K562 (cell line): ENCODE measurements at regions not wholly inside any gene's neighbourhood (a gene's known extent, or its start where the extent isn't known, plus 50 kb on each side); places are given as distances from the start of the nearest gene placed in this dataset.

ENCODE experiments used
- ATAC-seq: fragments of 200-7000 bp; cut with Tn5 transposase; 3 replicates; pipeline ENCODE4 v1.9.1; 2020; ENCODE audit warnings: moderate library complexity
- BruUV-seq: library from RNA; stranded (reverse); fragments of 400-500 nt; replicated peaks from 2 replicates; lab custom pipeline; 2021; lab: Mats Ljungman, UMichigan
- CTCF ChIA-PET: fragments of 300-600 bp; formaldehyde crosslinking; extraction: SDS; loops from one replicate; lab custom pipeline; 2021; ENCODE audit warnings: low intra/inter-chr PET ratio; lab: Yijun Ruan, JAX
- POLR2A ChIA-PET: fragments of 300-600, 350-650 bp; sonication (Branson Sonifier 250); formaldehyde crosslinking; extraction: SDS; loops from one replicate; lab custom pipeline; 2021; ENCODE audit warnings: antibody characterized with exemption, inconsistent platforms; lab: Yijun Ruan, JAX
- DNase-seq, 4 experiments: peaks; one replicate each; pipeline versions ENCODE4 v3.0.0 to v3.0.0-alpha.2; 2011 to 2018; ENCODE audit warnings: low spot score in 3 of 4, mixed read lengths in 3 of 4; ENCODE audit errors: extremely low read depth in 1 of 4
- FAIRE-seq: peaks from 2 replicates; lab custom pipeline; 2011; peaks lifted over from hg19 to GRCh38; lab: Jason Lieb, UNC
- H2AFZ ChIP-seq: 2 replicates; pipeline ENCODE4 v1.6.0; 2011; ENCODE audit warnings: low read depth, low read length, control low read depth, inconsistent platforms
- H3K27ac ChIP-seq: fragments of 200-600 bp; 3 replicates; pipeline ENCODE4 v1.8.0; 2011; ENCODE audit warnings: low read depth, mild to moderate bottlenecking, control low read depth, inconsistent platforms, low read length, moderate library complexity, mixed read lengths; ENCODE audit errors: extremely low read depth
- H3K27me3 ChIP-seq, 2 experiments: fragments of 300-600 bp in 1 of 2; 2 replicates in 1 of 2; 3 replicates in 1 of 2; pipeline versions ENCODE4 v1.6.0 to v1.8.0; 2011; ENCODE audit warnings: inconsistent platforms in 2 of 2, low read length in 2 of 2, mild to moderate bottlenecking in 1 of 2, mixed read lengths in 1 of 2, moderate library complexity in 1 of 2; ENCODE audit not compliant: control insufficient read depth in 2 of 2, insufficient read depth in 2 of 2
- H3K36me3 ChIP-seq: fragments of 300-600 bp; 3 replicates; pipeline ENCODE4 v1.8.0; 2011; ENCODE audit warnings: mild to moderate bottlenecking, low read length, inconsistent platforms; ENCODE audit not compliant: control insufficient read depth, insufficient read depth
- H3K4me1 ChIP-seq, 2 experiments: fragments of 200-600 bp in 1 of 2; replicated peaks in 1 of 2; 2 replicates in 1 of 2; 3 replicates in 1 of 2; pipeline versions ENCODE4 v1.5.1 to v1.8.0; 2011; ENCODE audit warnings: inconsistent platforms in 2 of 2, low read length in 2 of 2, mild to moderate bottlenecking in 1 of 2, mixed read lengths in 1 of 2, moderate library complexity in 1 of 2; ENCODE audit not compliant: control insufficient read depth in 2 of 2, insufficient read depth in 2 of 2
- H3K4me2 ChIP-seq: 2 replicates; pipeline ENCODE4 v1.6.1; 2011; ENCODE audit warnings: low read length, control low read depth, inconsistent platforms, mixed read lengths; ENCODE audit not compliant: insufficient read depth
- H3K4me3 ChIP-seq: fragments of 200-600 bp; sonication (generic), shearing (Covaris generic); 2 replicates; pipeline ENCODE4 v1.5.1; 2016; ENCODE audit warnings: control low read depth, inconsistent platforms
- H3K79me2 ChIP-seq: fragments of 200-600 bp; 3 replicates; pipeline ENCODE4 v1.8.0; 2011; ENCODE audit warnings: low read length, inconsistent platforms; ENCODE audit not compliant: control insufficient read depth, insufficient read depth
- H3K9ac ChIP-seq, 2 experiments: 2 replicates each; pipeline versions ENCODE4 v1.6.0 to v1.6.1; 2011; ENCODE audit warnings: low read depth in 2 of 2, low read length in 2 of 2, control low read depth in 1 of 2, inconsistent platforms in 1 of 2, mild to moderate bottlenecking in 1 of 2, mixed read lengths in 1 of 2; ENCODE audit not compliant: insufficient read depth in 1 of 2
- H3K9me1 ChIP-seq: one replicate; pipeline ENCODE4 v1.6.0; 2011; ENCODE audit warnings: inconsistent platforms, mild to moderate bottlenecking, low read length, moderate library complexity; ENCODE audit not compliant: control insufficient read depth, insufficient read depth
- H3K9me3 ChIP-seq: replicated peaks from 2 replicates; pipeline ENCODE4 v1.5.1; 2011; ENCODE audit warnings: low read depth, low read length, inconsistent platforms; ENCODE audit not compliant: control insufficient read depth, insufficient read depth
- H4K20me1 ChIP-seq: replicated peaks from 2 replicates; pipeline ENCODE4 v1.6.1; 2011; ENCODE audit warnings: low read length, inconsistent platforms, mixed read lengths; ENCODE audit not compliant: control insufficient read depth, insufficient read depth
- ARID1B ChIP-seq: fragments of 450-650 bp; IDR thresholded peaks from 2 replicates; pipeline ENCODE4 v1.6.1; 2016; ENCODE audit warnings: antibody characterized with exemption, mild to moderate bottlenecking, inconsistent platforms
- BRD9 ChIP-seq: fragments of 450-650 bp; IDR thresholded peaks from 2 replicates; pipeline ENCODE4 v1.6.1; 2018; ENCODE audit warnings: low read depth; ENCODE audit not compliant: partially characterized antibody
- ELK3 ChIP-seq: fragments of 450-650 bp; formaldehyde crosslinking; IDR thresholded peaks from 2 replicates; pipeline ENCODE4 v1.4.0; 2020; ENCODE audit warnings: mild to moderate bottlenecking
- HLTF ChIP-seq: fragments of 450-650 bp; IDR thresholded peaks from 2 replicates; pipeline ENCODE4 v1.6.1; 2016
- NFXL1 ChIP-seq: fragments of 450-650 bp; formaldehyde crosslinking; IDR thresholded peaks from 2 replicates; pipeline ENCODE4 v1.4.0; 2021; ENCODE audit warnings: mild to moderate bottlenecking
- NFYB ChIP-seq: IDR thresholded peaks from 2 replicates; pipeline ENCODE4 v1.6.1; 2011; ENCODE audit warnings: mild to moderate bottlenecking, moderate library complexity; ENCODE audit not compliant: insufficient read length; ENCODE audit errors: extremely low read depth
- RBM17 ChIP-seq: fragments of 200-400 bp; formaldehyde crosslinking; IDR thresholded peaks from 2 replicates; pipeline ENCODE4 v1.6.1; 2017; ENCODE audit warnings: low read depth, mild to moderate bottlenecking, low read length, borderline replicate concordance
- SIRT6 ChIP-seq: IDR thresholded peaks from one replicate; pipeline ENCODE4 v1.6.1; 2012; ENCODE audit warnings: low read depth, mild to moderate bottlenecking, control low read depth, inconsistent platforms, low read length, moderate library complexity
- YBX1 ChIP-seq: fragments of 450-650 bp; IDR thresholded peaks from 2 replicates; pipeline ENCODE4 v1.7.1; 2016; ENCODE audit warnings: mild to moderate bottlenecking
- ZNF174 ChIP-seq: fragments of 250-450 bp; sonication (Bioruptor Pico); IDR thresholded peaks from 2 replicates; pipeline ENCODE4 v1.4.0; 2020; ENCODE audit warnings: mild to moderate bottlenecking
- ZNF57 ChIP-seq: fragments of 450-650 bp; formaldehyde crosslinking; IDR thresholded peaks from 2 replicates; pipeline ENCODE4 v1.4.0; 2020; ENCODE audit warnings: mild to moderate bottlenecking, moderate library complexity
- ZNF764 ChIP-seq: fragments of 250-450 bp; sonication (Bioruptor Pico); IDR thresholded peaks from 2 replicates; pipeline ENCODE4 v1.4.0; 2020; ENCODE audit warnings: low read depth, mild to moderate bottlenecking, moderate library complexity
- ZNF79 ChIP-seq: fragments of 250-450 bp; sonication (Bioruptor Pico); IDR thresholded peaks from 2 replicates; pipeline ENCODE4 v1.4.0; 2020; ENCODE audit warnings: low read depth, mild to moderate bottlenecking, moderate library complexity
- WGBS: fragments of 100-300 bp; shearing (Covaris generic); methylation state at CpG from one replicate; pipeline ENCODE4 v1.1.6; 2016; ENCODE audit warnings: low coverage, mixed read lengths; ENCODE audit not compliant: insufficient coverage; ENCODE audit errors: missing lambda C conversion rate; 5-methylcytosine and 5-hydroxymethylcytosine counted together
- in situ Hi-C: fragments of 300-500 bp; cut with MboI; formaldehyde crosslinking; loops from 4 replicates; pipeline ENCODE4 v1.15.0; 2018; ENCODE audit warnings: inconsistent platforms, mixed read lengths
- intact Hi-C: fragments of 100-400 bp; cut with micrococcal nuclease; formaldehyde crosslinking; loops from 2 replicates; pipeline ENCODE4 v1.14.2; 2022
- TF ChIP-seq, protein P1 (sequence below): fragments of 450-650 bp; conservative IDR thresholded peaks from 2 replicates; pipeline ENCODE4 v1.6.1; 2016; ENCODE audit warnings: missing genetic modification characterization, low read depth, mild to moderate bottlenecking, control low read depth, missing compliant biosample characterization
- TF ChIP-seq, protein P2 (sequence below), 2 experiments: IDR thresholded peaks; 2 replicates each; pipeline ENCODE4 v1.6.1; 2012; ENCODE audit warnings: improper control_type of control experiment in 2 of 2, low read depth in 2 of 2, low read length in 2 of 2, borderline replicate concordance in 1 of 2

GRCh38 chr7:155997431-155998327, 185.4 kb upstream of the SHH start (continued):
- no peak for TF ChIP-seq ZNF57 (CRISPR knock-in tag)
- no peak for TF ChIP-seq NFXL1 (CRISPR knock-in tag)
- TF ChIP-seq ARID1B, result no peak
- TF ChIP-seq ZNF174 (CRISPR knock-in tag), result no peak
- TF ChIP-seq BRD9, result no peak

DNA sequence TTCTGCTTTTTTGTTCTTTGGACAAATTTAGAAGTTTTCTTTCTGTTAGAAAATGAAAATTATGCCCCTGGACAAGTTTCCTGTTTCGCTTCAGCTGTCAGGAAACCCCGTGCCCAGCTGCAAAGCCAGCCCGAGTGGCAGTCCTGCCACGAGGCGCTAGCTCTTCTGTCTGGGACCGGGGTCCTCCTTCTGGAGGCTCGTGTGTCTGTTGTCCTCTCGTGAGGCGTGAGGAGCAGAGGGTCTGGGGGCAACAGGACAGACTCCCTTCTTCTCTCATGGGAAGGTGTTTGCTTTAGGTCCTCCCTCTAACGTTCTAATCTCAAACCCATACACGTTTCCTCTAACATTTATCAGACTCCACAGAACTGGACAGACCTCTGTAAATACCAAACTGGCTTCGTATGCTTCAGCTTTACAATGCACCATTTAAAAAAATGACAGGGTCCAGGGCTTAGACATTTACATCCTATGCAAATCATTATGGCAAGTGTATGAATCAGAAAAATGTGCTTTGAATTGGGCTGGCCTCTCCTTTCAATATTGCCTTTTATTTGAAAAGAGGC, 184.5 kb upstream of the SHH start:
- no peak overlapping the region for H3K4me3 ChIP-seq
- no peak for FAIRE-seq
- no peak for ATAC-seq
- TF ChIP-seq, protein P1, sequence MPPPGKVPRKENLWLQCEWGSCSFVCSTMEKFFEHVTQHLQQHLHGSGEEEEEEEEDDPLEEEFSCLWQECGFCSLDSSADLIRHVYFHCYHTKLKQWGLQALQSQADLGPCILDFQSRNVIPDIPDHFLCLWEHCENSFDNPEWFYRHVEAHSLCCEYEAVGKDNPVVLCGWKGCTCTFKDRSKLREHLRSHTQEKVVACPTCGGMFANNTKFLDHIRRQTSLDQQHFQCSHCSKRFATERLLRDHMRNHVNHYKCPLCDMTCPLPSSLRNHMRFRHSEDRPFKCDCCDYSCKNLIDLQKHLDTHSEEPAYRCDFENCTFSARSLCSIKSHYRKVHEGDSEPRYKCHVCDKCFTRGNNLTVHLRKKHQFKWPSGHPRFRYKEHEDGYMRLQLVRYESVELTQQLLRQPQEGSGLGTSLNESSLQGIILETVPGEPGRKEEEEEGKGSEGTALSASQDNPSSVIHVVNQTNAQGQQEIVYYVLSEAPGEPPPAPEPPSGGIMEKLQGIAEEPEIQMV (tag), result no peak
- TF ChIP-seq NFYB (no peak), ZNF764 (CRISPR knock-in tag) (no peak), HLTF (no peak), RBM17 (no peak), YBX1 (no peak), ZNF79 (no peak), ELK3 (CRISPR knock-in tag) (no peak), SIRT6 (no peak), BRD9 (no peak)
- TF ChIP-seq, protein P2, sequence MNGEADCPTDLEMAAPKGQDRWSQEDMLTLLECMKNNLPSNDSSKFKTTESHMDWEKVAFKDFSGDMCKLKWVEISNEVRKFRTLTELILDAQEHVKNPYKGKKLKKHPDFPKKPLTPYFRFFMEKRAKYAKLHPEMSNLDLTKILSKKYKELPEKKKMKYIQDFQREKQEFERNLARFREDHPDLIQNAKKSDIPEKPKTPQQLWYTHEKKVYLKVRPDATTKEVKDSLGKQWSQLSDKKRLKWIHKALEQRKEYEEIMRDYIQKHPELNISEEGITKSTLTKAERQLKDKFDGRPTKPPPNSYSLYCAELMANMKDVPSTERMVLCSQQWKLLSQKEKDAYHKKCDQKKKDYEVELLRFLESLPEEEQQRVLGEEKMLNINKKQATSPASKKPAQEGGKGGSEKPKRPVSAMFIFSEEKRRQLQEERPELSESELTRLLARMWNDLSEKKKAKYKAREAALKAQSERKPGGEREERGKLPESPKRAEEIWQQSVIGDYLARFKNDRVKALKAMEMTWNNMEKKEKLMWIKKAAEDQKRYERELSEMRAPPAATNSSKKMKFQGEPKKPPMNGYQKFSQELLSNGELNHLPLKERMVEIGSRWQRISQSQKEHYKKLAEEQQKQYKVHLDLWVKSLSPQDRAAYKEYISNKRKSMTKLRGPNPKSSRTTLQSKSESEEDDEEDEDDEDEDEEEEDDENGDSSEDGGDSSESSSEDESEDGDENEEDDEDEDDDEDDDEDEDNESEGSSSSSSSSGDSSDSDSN (IDR thresholded peaks at IDR 0.05; ENCODE audit: borderline replicate concordance in 1 of 2, low read depth in 2 of 2, low read length in 2 of 2), result no peak

More for the DNA sequence above, 184.5 kb upstream of the SHH start:
- no peak for DNase-seq
- intact Hi-C loops (no loop called here), in situ Hi-C loops (no loop called here)
- Histone ChIP-seq H3K9ac (no peak overlapping the region), H3K79me2 (no peaks in the 10 kb centered on the region), H3K4me2 (no peak overlapping the region), H3K27ac (no peak overlapping the region), H3K4me1 (no peaks in the 10 kb centered on the region), H4K20me1 (peaks cover 19% of the 10 kb centered on the region; the same call in 1 of the 2 replicates), H3K9me1 (peaks cover 7% of the 10 kb centered on the region), H3K36me3 (no peaks in the 10 kb centered on the region), H2AFZ (no peak overlapping the region), H3K9me3 (no peaks in the 10 kb centered on the region), H3K27me3 (peaks cover 36 to 79% of the 10 kb centered on the region in 2 experiments; a peak in 4 of 5 replicates)
- ChIA-PET POLR2A (interaction anchor here (1.5 kb wide), 1 partner anchor 9 kb away, joined by 11 read pairs; no protein-coding TSS in a partner anchor), CTCF (no interaction called here)
- under 1% methylated on average over 12 of the region's 12 CpGs for WGBS
- BruUV-seq, result no TSS peak
